Heart left ventricle (tissue), 16 donors: ENCODE measurements at regions not wholly inside any gene's neighbourhood (a gene's known extent, or its start where the extent isn't known, plus 50 kb on each side); places are given as distances from the start of the nearest gene placed in this dataset.

Experiments
- ATAC-seq, 4 donors: fragments of 200-7000 bp; cut with Tn5 transposase; one replicate each; pipeline ENCODE4 v1.9.1; 2020 to 2022; ENCODE audit warnings: moderate library complexity in 4 of 4, mild to moderate bottlenecking in 3 of 4, moderate number of reproducible peaks in 1 of 4
- DNase-seq, 5 donors: peaks; one replicate each; pipeline ENCODE4 v3.0.0-alpha.2; 2020
- H3K27ac ChIP-seq, 12 donors: fragments of 200-600 bp; sonication (generic) in 4 of 12; one replicate each; pipeline versions ENCODE4 v1.5.0 to v1.8.0; 2016 to 2022; ENCODE audit warnings: mild to moderate bottlenecking in 2 of 12
- H3K27me3 ChIP-seq, 9 donors: fragments of 200-600 bp; sonication (generic) in 2 of 9; one replicate each; pipeline versions ENCODE4 v1.5.1 to v1.8.0; 2016 to 2022; ENCODE audit warnings: mild to moderate bottlenecking in 3 of 9
- H3K36me3 ChIP-seq, 9 donors: fragments of 200-600 bp; sonication (generic) in 2 of 9; one replicate each; pipeline versions ENCODE4 v1.5.0 to v1.8.0; 2018 to 2022; ENCODE audit warnings: mild to moderate bottlenecking in 2 of 9
- H3K4me1 ChIP-seq, 12 donors: fragments of 200-600 bp; sonication (generic) in 4 of 12; one replicate each; pipeline versions ENCODE4 v1.5.0 to v1.8.0; 2016 to 2022; ENCODE audit warnings: mild to moderate bottlenecking in 3 of 12
- H3K4me3 ChIP-seq, 12 donors: fragments of 200-600 bp; sonication (generic) in 4 of 12; one replicate each; pipeline versions ENCODE4 v1.5.0 to v1.8.0; 2017 to 2022; ENCODE audit warnings: mild to moderate bottlenecking in 9 of 12, moderate library complexity in 4 of 12
- H3K9me3 ChIP-seq, 12 donors: fragments of 200-600 bp; sonication (generic) in 4 of 12; one replicate each; pipeline versions ENCODE4 v1.5.0 to v1.8.0; 2016 to 2022; ENCODE audit warnings: mild to moderate bottlenecking in 1 of 12
- POLR2A ChIP-seq, 2 donors: fragments of 450-650 bp; IDR thresholded peaks; one replicate each; pipeline ENCODE4 v1.6.1; 2017; ENCODE audit warnings: antibody characterized with exemption in 2 of 2, mild to moderate bottlenecking in 2 of 2, moderate library complexity in 2 of 2
- WGBS, 4 donors: extraction: QIAGEN DNeasy Blood & Tissue Kit in 2 of 4; methylation state at CpG; one replicate each; pipeline versions ENCODE4 v1.1.5 to v1.1.7; 2013 to 2018; 5-methylcytosine and 5-hydroxymethylcytosine counted together
- intact Hi-C, 10 donors: fragments of 100-400 bp; cut with DNase I; formaldehyde crosslinking; loops; one replicate each; pipeline versions ENCODE4 v1.11.1 to v1.14.2; 2022
- TF ChIP-seq, protein P1 (sequence below), 12 donors: fragments of 200-600 bp; sonication (generic) in 4 of 12; IDR thresholded peaks; one replicate each; pipeline versions ENCODE4 v1.5.0 to v1.8.0; 2018 to 2022; ENCODE audit warnings: antibody characterized with exemption in 12 of 12, mild to moderate bottlenecking in 5 of 12
- donor health status: ischemic (EF 13 %, LVEDD 7.1; RV severe dilation, severe dysfunction).
- donor health status: healthy with polysubstance abuse.
- donor health status: DM: no; HTN: yes; CAD: no.
- donor health status: DM: no; HTN: no; CAD: no.
- donor health status: ischemic (EF 25% LVEDD 6.9; RV normal size, moderate dysfunction).
- donor health status: ischemic (EF 25% LVEDD 5.7; RV mildly dilated, moderate dysfunction).
- donor health status: healthy.
- donor health status: DM: yes; HTN: yes; CAD: no.
- donor health status: ischemic (EF 35%, LVEDD 5.7; RV mildly dilated, moderate dysfunction).
- donor health status: nonischemic (EF 11% LVEDD 7.7; RV severe dilation, severe dysfunction).
- donor health status: DM: yes; HTN: yes; CAD: no.
- donor health status: PGD.
- donor health status: ischemic (EF 29% LVEDD 5.4; RV normal size, mild dysfunction).
- donor health status: nonischemic (EF 23%, LVEDD 6.1; RV moderate dilation, normal function).

DNA sequence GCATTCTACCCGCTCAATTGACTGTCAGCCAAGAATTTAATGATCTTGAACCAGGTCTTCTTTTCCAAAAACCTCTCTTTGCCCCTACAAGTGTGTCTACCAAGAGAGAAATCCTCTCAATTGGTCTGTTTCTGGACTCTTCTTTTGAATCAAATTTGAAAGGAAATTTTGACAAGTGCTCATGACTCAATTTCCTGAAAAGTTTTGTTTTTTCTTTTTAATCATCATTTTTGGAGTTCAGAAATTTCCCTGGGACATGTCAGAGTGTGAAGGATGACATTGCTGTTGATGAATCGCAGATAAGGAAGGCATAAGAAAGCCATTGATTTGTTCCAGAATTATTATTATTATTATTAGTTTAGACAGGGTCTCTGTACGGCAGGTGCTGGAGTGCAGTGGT, 88.2 kb upstream of the AKT3 start:
- H3K4me3 ChIP-seq = no peak overlapping the region
- H3K27ac ChIP-seq = no peak overlapping the region
- TF ChIP-seq, protein P1, sequence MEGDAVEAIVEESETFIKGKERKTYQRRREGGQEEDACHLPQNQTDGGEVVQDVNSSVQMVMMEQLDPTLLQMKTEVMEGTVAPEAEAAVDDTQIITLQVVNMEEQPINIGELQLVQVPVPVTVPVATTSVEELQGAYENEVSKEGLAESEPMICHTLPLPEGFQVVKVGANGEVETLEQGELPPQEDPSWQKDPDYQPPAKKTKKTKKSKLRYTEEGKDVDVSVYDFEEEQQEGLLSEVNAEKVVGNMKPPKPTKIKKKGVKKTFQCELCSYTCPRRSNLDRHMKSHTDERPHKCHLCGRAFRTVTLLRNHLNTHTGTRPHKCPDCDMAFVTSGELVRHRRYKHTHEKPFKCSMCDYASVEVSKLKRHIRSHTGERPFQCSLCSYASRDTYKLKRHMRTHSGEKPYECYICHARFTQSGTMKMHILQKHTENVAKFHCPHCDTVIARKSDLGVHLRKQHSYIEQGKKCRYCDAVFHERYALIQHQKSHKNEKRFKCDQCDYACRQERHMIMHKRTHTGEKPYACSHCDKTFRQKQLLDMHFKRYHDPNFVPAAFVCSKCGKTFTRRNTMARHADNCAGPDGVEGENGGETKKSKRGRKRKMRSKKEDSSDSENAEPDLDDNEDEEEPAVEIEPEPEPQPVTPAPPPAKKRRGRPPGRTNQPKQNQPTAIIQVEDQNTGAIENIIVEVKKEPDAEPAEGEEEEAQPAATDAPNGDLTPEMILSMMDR (IDR thresholded peaks at IDR 0.05) = no peak
- TF ChIP-seq POLR2A (IDR thresholded peaks at IDR 0.05) = no peak
- DNase-seq (no peak), ATAC-seq (no peak)
- no peaks in the 10 kb centered on the region for H3K36me3 ChIP-seq
- 83 to 91% (median 87%) methylated on average over 3 of the region's 3 CpGs for WGBS, 4 donors
- H3K4me1 ChIP-seq = peaks cover 0 to 3% (median 0%) of the 10 kb centered on the region in 12 donors
- peaks cover 0 to 11% (median 0%) of the 10 kb centered on the region in 12 donors for H3K9me3 ChIP-seq
- peaks cover 0 to 7% (median 0%) of the 10 kb centered on the region in 9 donors for H3K27me3 ChIP-seq
- intact Hi-C loops = no loop called here

DNA sequence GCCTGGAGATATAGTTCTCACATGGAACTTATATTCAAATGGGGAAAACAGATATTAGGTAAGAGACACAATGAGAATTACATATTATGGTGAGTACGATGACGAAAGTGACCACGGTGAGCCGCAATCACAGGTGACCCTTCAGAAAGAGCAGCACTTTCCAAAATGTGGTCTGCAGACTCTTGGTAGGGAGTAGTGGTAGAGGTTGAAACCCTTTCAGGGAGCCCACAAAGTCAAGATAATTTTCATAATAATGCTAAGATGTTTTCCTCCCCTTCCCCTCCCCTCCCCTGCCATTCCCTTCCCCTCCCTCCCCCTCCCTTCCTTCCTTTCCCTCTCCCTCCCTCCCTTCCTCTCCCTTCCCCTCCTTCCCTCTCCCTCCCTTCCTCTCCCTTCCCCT, 83.5 kb upstream of the AKT3 start:
- H3K27me3 ChIP-seq = peaks cover 0 to 20% (median 8%) of the 10 kb centered on the region in 9 donors
- H3K4me1 ChIP-seq = no peaks in the 10 kb centered on the region
- H3K36me3 ChIP-seq = no peaks in the 10 kb centered on the region
- peaks cover 0 to 11% (median 0%) of the 10 kb centered on the region in 12 donors for H3K9me3 ChIP-seq
- H3K4me3 ChIP-seq = no peak overlapping the region
- ATAC-seq (no peak), DNase-seq (no peak)
- TF ChIP-seq, protein P1 (IDR thresholded peaks at IDR 0.05) = no peak
- no peak overlapping the region for H3K27ac ChIP-seq
- WGBS, 4 donors = 92 to 96% (median 96%) methylated on average over 4 of the region's 4 CpGs
- intact Hi-C loops = no loop called here

DNA sequence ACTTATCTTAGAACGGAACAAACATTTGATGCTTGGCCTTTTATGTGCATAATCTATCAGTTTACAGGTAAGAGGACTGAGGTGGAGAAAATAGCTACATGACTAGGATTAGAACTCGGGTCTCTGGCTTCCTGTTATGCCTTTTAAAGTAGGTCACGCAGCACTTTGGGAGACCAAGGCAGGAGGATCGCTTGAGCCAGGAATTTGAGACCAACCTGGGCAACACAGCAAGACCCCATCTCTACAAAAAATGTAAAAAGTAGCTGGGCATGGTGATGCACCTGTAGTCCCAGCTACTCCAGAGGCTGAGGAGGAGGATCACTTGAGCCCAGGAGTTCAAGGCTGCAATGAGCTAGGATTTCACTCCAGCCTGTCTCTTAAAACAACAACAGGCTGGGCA, 81.9 kb upstream of the AKT3 start:
- no peak for ATAC-seq
- intact Hi-C loops = no loop called here

DNA sequence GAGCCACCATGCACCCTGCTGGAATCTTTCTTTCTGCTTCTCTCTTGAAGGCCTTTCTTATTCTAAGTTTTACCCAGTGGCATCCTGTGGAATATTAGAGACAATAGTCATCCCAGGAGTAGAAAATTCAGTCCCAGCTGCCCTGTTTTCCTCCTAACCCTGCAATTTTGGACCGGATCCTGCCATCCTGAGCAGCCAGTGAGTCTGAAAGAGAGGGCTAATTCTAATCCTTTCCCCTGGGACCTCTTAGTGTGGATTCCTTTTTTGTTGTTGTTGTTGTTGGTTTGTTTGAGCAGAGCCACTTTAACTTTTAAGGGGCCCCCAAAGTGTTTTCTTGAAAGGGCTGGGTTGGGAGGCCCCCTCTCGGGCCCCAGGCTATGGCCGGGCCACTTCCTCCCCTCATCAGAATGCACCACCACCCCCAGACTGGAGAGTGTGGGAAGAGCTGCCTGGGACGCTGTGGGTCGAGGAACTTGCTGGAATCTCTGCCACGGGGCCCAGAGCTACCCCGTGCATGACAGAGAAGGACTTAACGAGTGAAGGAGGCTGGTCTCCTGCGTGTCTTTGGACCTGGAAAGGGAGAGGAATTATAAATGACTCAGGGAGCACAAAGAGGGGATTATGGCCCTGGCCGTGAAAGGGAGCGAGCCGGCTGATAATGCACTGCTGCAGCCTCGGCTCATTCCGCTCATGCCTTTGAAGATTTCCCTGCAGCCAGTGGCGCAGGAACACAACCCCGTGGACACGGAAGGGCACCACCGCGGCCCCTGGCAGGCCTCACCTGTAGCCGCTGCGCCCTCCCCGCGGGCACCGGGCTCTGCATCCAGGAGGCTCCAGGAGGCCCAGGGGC, 81.0 kb upstream of the AKT3 start:
- peaks cover 0 to 11% (median 0%) of the 10 kb centered on the region in 12 donors for H3K9me3 ChIP-seq
- ATAC-seq = no peak
- 27 to 36% (median 32%) methylated on average over 22 to 24 of the region's 24 CpGs for WGBS, 4 donors
- intact Hi-C loops = no loop called here
- no peaks in the 10 kb centered on the region for H3K36me3 ChIP-seq
- no peak for TF ChIP-seq POLR2A (IDR thresholded peaks at IDR 0.05)
- TF ChIP-seq, protein P1 (IDR thresholded peaks at IDR 0.05) = no peak
- peaks cover 0 to 6% (median 0%) of the 10 kb centered on the region in 12 donors for H3K4me1 ChIP-seq
- no peak for DNase-seq
- no peak overlapping the region for H3K27ac ChIP-seq
- peaks cover 0 to 20% (median 8%) of the 10 kb centered on the region in 9 donors for H3K27me3 ChIP-seq
- no peak overlapping the region for H3K4me3 ChIP-seq

More for the DNA sequence above, 81.9 kb upstream of the AKT3 start:
- Histone ChIP-seq H3K36me3 (no peaks in the 10 kb centered on the region), H3K27me3 (peaks cover 0 to 20% (median 8%) of the 10 kb centered on the region in 9 donors), H3K9me3 (peaks cover 0 to 11% (median 0%) of the 10 kb centered on the region in 12 donors), H3K27ac (no peak overlapping the region), H3K4me3 (no peak overlapping the region), H3K4me1 (no peaks in the 10 kb centered on the region)
- no peak for DNase-seq
- TF ChIP-seq, protein P1 (IDR thresholded peaks at IDR 0.05) = no peak
- no peak for TF ChIP-seq POLR2A (IDR thresholded peaks at IDR 0.05)
- WGBS, 4 donors = 84 to 95% (median 92%) methylated on average over 4 of the region's 4 CpGs
